ENCODE measurements at regions not wholly inside any gene's neighbourhood (a gene's known extent, or its start where the extent isn't known, plus 50 kb on each side); places are given as distances from the start of the nearest gene placed in this dataset.

DNA sequence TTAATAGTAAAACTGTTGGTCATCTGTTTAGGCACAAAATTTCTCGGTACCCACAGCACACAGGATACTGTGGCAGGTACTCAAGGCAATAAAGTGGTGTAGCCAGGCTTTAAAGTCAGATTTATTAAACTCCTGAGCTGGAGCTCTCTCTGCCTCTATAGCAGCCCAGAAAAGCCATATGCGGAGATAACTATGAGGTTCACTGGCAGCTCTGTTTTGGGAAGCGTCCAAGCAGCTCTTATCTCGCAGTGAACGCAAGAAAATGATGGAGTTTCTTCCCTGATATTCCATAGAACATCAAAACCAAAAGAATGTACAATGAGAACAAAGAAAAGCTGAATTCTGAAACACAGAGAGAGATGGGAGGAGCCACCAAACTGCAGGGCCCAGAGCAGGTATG is 248.3 kb downstream of the C1orf94 start:
- no peak for TF ChIP-seq EZH2 (IDR thresholded peaks at IDR 0.05; ENCODE audit: insufficient read depth, poor library complexity, severe bottlenecking)
- no peak for TF ChIP-seq EZH2phosphoT487 (IDR thresholded peaks at IDR 0.05; ENCODE audit: insufficient read depth, low read depth)
